ENCODE measurements at regions not wholly inside any gene's neighbourhood (a gene's known extent, or its start where the extent isn't known, plus 50 kb on each side); places are given as distances from the start of the nearest gene placed in this dataset.
"Not testable (repeated sequence)": the region's sequence is repeated elsewhere in the genome, so short reads cannot be mapped to it uniquely, and the experiment has no call there.

DNA sequence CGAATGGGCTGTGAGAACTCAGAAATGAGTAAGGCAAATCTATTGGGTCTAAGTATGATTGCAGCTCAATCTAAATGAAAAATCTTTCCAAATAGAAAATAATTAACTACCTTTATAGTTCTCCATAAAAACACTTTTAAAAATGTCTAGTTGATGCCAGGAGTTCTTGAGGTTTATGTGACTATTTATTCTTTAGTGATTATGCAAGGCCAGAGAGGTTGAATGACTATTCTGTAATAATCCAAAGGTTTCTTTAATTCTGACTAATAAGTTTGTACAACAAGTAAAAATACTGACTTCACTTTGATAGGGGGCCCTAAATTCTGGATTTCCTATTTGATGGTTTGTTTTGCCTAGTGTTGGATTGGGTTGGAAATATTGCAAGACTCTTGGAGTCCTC, 461.2 kb downstream of the EPM2A start:
- Mint-ChIP-seq H3K27ac (no peak overlapping the region), H3K36me3 (no peaks in the 10 kb centered on the region), H3K27me3 (no peaks in the 10 kb centered on the region), H3K4me3 (no peak overlapping the region), H3K9me3 (ENCODE audit: low read depth) (no peaks in the 10 kb centered on the region), H3K4me1 (no peaks in the 10 kb centered on the region)
- ATAC-seq = no peak
- CTCF ChIA-PET = no interaction called here
- DNase-seq = no peak

DNA sequence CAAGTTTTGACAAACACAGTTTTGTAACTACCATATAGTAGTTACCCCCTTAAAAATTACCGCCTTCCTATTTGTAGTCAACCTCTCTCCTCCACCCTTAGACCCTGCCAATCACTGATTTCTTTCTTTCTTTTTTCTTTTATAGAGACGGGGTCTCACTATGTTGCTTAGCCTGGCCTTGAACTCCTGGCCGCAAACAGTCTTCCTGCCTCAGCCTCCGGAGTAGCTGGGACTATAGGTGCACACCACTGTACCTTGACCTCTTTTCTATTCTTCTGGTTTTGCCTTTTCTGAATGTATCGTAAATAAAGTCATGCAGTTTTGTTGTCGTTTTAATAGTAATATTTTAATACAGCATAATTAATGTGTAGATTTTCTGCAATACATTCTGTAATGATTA, 460.3 kb downstream of the EPM2A start:
- H3K27me3 Mint-ChIP-seq = no peaks in the 10 kb centered on the region

DNA sequence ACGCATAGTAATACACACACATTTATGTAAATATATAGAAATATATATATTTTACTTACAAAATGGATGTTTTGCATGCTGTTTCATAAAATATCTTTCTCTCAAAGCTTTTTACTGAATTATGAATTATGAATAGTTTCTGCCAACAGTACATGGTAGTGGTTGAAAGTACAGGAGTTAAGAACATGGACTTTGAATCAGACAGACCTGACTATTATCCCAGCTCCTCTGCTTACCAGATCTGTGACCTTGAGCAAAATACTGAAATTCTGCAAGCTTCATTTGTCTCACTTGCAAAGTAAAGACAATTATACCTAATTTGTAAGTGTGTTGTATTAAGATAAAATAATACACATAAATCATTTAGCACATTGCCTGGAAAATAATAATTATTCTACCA, 459.5 kb downstream of the EPM2A start:
- no peak overlapping the region for H3K27ac Mint-ChIP-seq
- CTCF ChIA-PET = no interaction called here
- DNase-seq (no peak), ATAC-seq (no peak)
- no peaks in the 10 kb centered on the region for H3K27me3 Mint-ChIP-seq
- no peaks in the 10 kb centered on the region for H3K9me3 Mint-ChIP-seq (ENCODE audit: low read depth)
- no peaks in the 10 kb centered on the region for H3K36me3 Mint-ChIP-seq
- no peaks in the 10 kb centered on the region for H3K4me1 Mint-ChIP-seq
- H3K4me3 Mint-ChIP-seq = no peak overlapping the region

More for the DNA sequence above, 460.3 kb downstream of the EPM2A start:
- Mint-ChIP-seq H3K27ac (no peak overlapping the region), H3K9me3 (ENCODE audit: low read depth) (no peaks in the 10 kb centered on the region), H3K36me3 (no peaks in the 10 kb centered on the region), H3K4me3 (no peak overlapping the region), H3K4me1 (no peaks in the 10 kb centered on the region)
- ATAC-seq (no peak), DNase-seq (no peak)
- CTCF ChIA-PET = no interaction called here

DNA sequence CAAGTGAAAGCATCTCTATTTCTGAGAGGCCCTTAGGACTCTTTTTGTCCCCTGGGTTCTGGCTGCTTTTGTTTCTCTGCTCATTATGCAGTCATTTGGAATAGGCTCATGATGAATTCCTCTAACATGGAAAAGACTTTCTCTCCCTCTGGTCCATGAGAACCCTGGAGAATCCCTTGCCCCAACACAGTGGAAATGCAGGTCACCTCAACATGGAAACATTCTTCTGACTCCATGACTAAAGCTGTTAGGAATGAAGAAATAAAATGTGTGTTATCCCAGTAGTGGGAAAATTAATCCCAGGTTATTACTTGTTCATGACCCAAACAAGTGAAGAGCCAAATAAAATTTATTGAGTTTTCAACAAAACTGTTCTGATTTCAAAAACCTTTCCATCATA, 458.6 kb downstream of the EPM2A start:
- DNase-seq (no peak), ATAC-seq (no peak)
- CTCF ChIA-PET = no interaction called here
- H3K9me3 Mint-ChIP-seq (ENCODE audit: low read depth) = no peaks in the 10 kb centered on the region
- H3K36me3 Mint-ChIP-seq = no peaks in the 10 kb centered on the region
- no peak overlapping the region for H3K27ac Mint-ChIP-seq
- H3K27me3 Mint-ChIP-seq = no peaks in the 10 kb centered on the region
- H3K4me3 Mint-ChIP-seq = no peak overlapping the region
- H3K4me1 Mint-ChIP-seq = no peaks in the 10 kb centered on the region

DNA sequence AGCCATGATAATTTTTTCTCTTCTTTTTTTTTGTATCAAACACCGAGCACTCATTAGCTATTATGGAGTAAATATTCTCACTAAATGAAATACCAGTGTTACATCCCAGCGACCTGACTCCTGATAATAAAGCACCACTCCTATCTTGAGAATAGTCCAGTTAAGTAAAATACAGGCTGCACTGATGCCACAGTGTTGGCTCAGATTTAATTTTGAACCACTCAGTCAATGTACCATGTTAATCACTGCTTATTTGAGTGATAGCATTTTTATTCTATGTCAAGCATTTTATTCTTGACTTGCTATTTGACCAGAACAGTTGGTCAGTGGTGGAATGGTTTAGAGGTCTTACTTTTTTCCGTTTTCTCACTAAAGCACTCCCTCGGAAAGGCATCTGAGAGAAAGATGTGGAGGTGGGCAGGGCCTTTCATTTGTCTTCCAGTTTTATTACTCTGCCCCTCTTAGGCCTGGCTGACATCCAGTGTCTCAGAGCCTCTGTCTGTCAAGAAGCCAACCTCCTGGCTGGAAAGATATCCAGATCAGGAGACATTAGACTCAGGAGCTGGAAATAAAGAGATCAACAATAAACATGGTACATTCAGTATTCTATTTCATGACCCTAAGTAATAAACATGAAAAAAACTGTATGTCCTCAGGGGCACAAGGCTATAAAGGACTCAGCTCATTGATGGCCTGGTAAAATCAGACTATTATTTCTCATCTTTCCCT, 457.8 kb downstream of the EPM2A start:
- H3K27ac Mint-ChIP-seq = no peak overlapping the region
- CTCF ChIA-PET = no interaction called here
- no peaks in the 10 kb centered on the region for H3K4me1 Mint-ChIP-seq
- no peaks in the 10 kb centered on the region for H3K27me3 Mint-ChIP-seq
- H3K9me3 Mint-ChIP-seq (ENCODE audit: low read depth) = no peaks in the 10 kb centered on the region
- H3K4me3 Mint-ChIP-seq = no peak overlapping the region
- no peaks in the 10 kb centered on the region for H3K36me3 Mint-ChIP-seq
- no peak for ATAC-seq
- DNase-seq = no peak

DNA sequence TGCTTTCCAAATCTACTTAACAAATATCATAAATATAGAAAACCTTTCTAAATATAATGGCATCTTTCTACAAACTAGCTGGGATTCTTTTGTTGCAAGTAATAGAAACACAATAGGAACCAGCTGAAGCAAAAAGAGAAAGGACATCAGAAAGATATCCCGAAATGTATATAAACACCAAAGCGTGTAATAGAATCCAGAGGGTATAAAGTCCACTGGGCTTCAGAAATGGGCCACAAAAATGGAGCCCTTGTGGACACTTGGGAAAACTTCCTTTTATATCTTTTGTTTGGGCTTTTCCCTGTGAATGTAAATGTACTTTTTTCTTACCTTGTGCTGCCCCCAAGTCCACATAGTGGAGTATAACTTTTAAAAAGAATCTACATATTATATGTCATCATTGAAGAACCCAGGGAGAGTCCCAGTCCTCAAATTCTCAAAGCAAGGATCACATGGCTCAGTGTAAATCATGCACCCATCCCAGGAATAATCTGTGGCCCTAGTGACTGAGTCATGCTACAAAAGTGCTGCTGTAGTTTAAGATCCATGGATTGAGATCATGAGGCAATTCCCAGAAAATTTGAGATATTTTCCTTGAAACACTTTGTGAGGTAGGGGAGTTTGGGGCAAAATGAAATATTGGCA, 457.0 kb downstream of the EPM2A start:
- DNase-seq (no peak), ATAC-seq (no peak)
- Mint-ChIP-seq H3K36me3 (no peaks in the 10 kb centered on the region), H3K4me3 (no peak overlapping the region), H3K27me3 (no peaks in the 10 kb centered on the region), H3K4me1 (no peaks in the 10 kb centered on the region), H3K9me3 (ENCODE audit: low read depth) (no peaks in the 10 kb centered on the region), H3K27ac (no peak overlapping the region)
- CTCF ChIA-PET = no interaction called here

DNA sequence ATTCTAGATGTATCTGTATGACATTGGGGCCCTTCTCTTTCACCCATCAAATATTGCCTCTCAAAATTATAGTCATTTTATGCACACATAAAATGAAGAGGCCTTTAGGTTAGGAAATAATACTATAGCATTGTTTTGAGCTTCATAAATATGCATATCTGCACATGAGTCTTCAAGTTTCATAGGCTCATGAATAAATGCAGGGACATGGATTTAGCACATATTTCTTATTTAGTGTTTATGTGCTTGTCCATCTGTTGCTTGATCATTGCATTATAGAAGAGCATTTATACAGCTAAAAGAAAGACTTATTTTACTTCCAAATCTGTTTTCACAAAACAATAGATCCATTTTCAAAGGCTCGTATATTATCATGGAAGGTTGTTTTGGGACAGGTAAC, 455.8 kb downstream of the EPM2A start:
- no peaks in the 10 kb centered on the region for H3K36me3 Mint-ChIP-seq
- no peak overlapping the region for H3K4me3 Mint-ChIP-seq

DNA sequence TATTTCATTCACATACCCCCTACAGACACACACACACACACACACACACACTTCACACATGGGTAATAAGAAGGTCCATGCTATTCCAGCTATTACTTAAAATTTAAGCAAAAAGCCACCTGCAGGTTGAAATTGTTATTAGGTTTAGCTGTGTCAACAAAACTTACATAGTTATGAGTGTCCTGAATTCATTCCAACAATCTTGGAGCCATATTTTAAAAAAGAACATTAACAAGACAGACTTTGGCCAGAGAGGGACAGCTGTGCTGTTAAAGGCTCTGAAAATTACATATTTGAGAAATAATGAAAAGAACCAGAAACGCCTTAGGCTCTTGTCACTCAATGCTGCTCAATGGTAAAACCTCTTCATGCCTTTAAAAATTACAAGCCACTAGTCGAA, 455.3 kb downstream of the EPM2A start:
- CTCF ChIA-PET = no interaction called here
- no peaks in the 10 kb centered on the region for H3K36me3 Mint-ChIP-seq

More for the DNA sequence above, 455.8 kb downstream of the EPM2A start:
- CTCF ChIA-PET = no interaction called here
- H3K4me1 Mint-ChIP-seq = no peaks in the 10 kb centered on the region
- no peak for DNase-seq
- H3K27me3 Mint-ChIP-seq = no peaks in the 10 kb centered on the region
- no peaks in the 10 kb centered on the region for H3K9me3 Mint-ChIP-seq (ENCODE audit: low read depth)
- ATAC-seq = no peak
- no peak overlapping the region for H3K27ac Mint-ChIP-seq

DNA sequence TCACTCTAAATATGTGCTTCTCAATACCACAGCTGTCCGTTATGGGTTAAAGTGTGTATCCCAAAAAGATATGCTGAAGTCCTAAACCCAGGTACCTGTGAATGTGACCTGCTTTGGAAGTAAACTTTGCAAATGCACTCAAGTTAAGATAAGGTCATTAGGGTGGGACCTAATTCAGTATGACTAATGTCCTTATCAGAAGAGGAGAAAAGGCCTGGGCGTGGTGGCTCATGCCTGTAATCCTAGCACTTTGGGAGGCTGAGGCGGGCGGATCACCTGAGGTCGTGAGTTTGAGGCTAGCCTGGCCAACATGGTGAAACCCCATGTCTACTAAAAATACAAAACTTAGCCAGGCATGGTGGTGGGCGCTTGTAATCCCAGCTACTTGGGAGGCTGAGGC, 452.1 kb downstream of the EPM2A start:
- H3K4me3 Mint-ChIP-seq; CTCF ChIA-PET; H3K4me1 Mint-ChIP-seq; DNase-seq; ATAC-seq; H3K9me3 Mint-ChIP-seq (ENCODE audit: low read depth); H3K27ac Mint-ChIP-seq; H3K27me3 Mint-ChIP-seq; H3K36me3 Mint-ChIP-seq: not testable (repeated sequence)

More for the DNA sequence above, 455.3 kb downstream of the EPM2A start:
- Mint-ChIP-seq H3K4me3 (no peak overlapping the region), H3K27ac (no peak overlapping the region), H3K9me3 (ENCODE audit: low read depth) (no peaks in the 10 kb centered on the region), H3K27me3 (no peaks in the 10 kb centered on the region), H3K4me1 (no peaks in the 10 kb centered on the region)
- no peak for DNase-seq
- ATAC-seq = no peak

DNA sequence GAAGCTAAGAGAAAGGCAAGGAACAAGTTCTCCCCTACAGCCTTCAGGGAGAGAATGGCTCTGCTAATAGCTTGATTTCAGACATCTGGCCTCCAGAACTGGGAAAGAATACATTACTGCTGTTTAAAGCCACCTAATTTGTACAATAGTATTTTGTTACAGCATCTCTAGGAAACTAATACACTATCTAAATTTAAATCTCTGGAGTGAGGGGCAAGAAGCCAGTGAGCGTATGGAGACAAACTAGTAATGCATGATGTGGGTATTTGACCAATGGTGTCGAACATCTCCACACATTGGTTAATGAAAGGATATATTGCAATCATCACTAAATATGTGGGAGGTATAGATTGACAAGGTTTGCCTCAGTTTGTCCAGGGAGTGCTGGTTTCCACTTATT, 451.5 kb downstream of the EPM2A start:
- no peaks in the 10 kb centered on the region for H3K27me3 Mint-ChIP-seq

DNA sequence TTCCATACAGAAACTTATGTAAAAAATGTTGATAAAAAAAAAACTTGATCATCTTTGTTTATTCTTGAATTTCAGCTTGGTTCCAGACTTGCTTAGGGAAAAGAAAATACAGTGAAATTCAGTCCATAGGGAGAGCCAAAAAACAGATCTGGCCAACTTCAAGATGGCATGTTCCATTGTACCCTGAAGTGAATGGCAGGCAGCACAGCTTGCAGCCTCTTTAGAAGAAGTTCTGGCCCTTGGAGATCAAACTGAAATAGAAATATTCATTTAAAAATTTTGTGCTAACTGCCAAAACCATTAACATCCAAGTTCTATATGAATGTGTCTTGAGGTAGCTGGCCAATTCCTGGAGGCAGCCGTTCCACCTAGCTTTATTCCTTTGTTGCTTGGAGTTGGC, 448.4 kb downstream of the EPM2A start:
- Mint-ChIP-seq H3K4me3 (no peak overlapping the region), H3K9me3 (ENCODE audit: low read depth) (no peaks in the 10 kb centered on the region), H3K27ac (no peak overlapping the region), H3K27me3 (no peaks in the 10 kb centered on the region), H3K36me3 (no peaks in the 10 kb centered on the region), H3K4me1 (no peaks in the 10 kb centered on the region)
- ATAC-seq (no peak), DNase-seq (no peak)
- CTCF ChIA-PET = no interaction called here

More for the DNA sequence above, 451.5 kb downstream of the EPM2A start:
- Mint-ChIP-seq H3K9me3 (ENCODE audit: low read depth) (no peaks in the 10 kb centered on the region), H3K27ac (no peak overlapping the region), H3K4me1 (no peaks in the 10 kb centered on the region), H3K4me3 (no peak overlapping the region), H3K36me3 (no peaks in the 10 kb centered on the region)
- no peak for ATAC-seq
- no peak for DNase-seq
- CTCF ChIA-PET = no interaction called here

DNA sequence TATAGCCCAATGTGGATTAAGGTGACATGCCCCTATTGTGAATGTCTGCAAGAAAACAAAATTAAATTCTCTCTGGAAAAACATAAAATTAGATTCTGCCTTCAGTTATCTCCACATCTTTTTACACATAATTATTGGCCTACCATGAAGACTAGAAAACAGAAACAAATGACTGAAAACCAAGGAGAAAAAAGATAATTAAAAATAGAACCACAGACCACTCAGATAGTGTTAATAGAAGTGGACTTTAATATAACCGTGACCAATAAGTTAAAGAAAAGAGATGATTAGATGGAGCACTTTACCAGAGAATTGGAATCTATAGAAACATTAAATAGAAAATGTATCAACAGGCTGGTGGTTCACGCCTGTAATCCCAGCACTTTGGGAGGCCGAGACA, 445.7 kb downstream of the EPM2A start:
- Mint-ChIP-seq H3K36me3 (no peaks in the 10 kb centered on the region), H3K27me3 (no peaks in the 10 kb centered on the region), H3K4me1 (no peaks in the 10 kb centered on the region), H3K4me3 (no peak overlapping the region), H3K9me3 (ENCODE audit: low read depth) (no peaks in the 10 kb centered on the region), H3K27ac (no peak overlapping the region)
- ATAC-seq (no peak), DNase-seq (no peak)
- CTCF ChIA-PET = no interaction called here

DNA sequence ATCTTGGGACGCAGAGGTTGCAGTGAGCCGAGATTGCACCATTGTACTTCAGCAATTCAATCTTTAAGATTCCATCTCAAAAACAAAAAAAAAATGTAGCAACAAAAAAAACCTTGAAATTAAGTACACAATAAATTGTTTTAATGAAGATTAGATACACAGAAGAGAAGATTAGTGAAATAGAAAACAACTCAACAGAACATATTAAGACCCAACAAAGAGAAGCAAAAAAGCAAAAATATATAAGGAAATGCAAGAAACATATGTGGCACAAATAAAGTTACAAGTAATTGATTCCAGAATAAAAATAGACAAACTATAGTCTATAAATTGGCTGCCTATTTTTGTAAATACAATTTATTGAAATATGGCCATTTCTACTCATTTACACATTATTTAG, 445.2 kb downstream of the EPM2A start:
- DNase-seq (no peak), ATAC-seq (no peak)
- no peak overlapping the region for H3K4me3 Mint-ChIP-seq
- H3K9me3 Mint-ChIP-seq (ENCODE audit: low read depth) = no peaks in the 10 kb centered on the region
- no peaks in the 10 kb centered on the region for H3K4me1 Mint-ChIP-seq
- CTCF ChIA-PET = no interaction called here
- H3K27ac Mint-ChIP-seq = no peak overlapping the region
- H3K27me3 Mint-ChIP-seq = no peaks in the 10 kb centered on the region
- no peaks in the 10 kb centered on the region for H3K36me3 Mint-ChIP-seq

DNA sequence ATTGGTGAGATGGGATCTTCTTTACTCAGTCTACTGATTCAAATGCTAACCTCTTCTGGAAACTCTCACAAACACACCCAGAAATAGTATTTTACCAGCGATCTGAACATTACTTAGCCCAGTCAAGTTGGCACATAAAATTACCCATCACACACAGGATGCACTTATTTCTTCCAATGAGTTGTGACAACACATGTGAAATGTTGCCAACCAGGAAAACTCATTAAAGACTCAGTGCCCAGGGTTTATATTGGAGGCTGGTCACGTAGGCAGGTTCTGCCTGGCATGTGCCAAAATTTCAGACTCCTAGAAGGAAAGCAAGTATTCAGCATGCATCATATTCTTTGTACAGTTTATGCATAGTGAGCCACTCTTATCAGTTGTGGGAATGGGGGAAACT, 443.3 kb downstream of the EPM2A start:
- H3K4me3 Mint-ChIP-seq = no peak overlapping the region
- DNase-seq (no peak), ATAC-seq (no peak)
- H3K4me1 Mint-ChIP-seq = no peaks in the 10 kb centered on the region
- H3K36me3 Mint-ChIP-seq = no peaks in the 10 kb centered on the region
- CTCF ChIA-PET = no interaction called here
- H3K9me3 Mint-ChIP-seq (ENCODE audit: low read depth) = no peaks in the 10 kb centered on the region
- no peaks in the 10 kb centered on the region for H3K27me3 Mint-ChIP-seq
- H3K27ac Mint-ChIP-seq = no peak overlapping the region
